ENCODE measurements at regions not wholly inside any gene's neighbourhood (a gene's known extent, or its start where the extent isn't known, plus 50 kb on each side); places are given as distances from the start of the nearest gene placed in this dataset.

GRCh38 chr2:167462379-167462778 is 574.1 kb downstream of the XIRP2 start:
- TF ChIP-seq CTCF (IDR thresholded peaks at IDR 0.05), result no peak
- TF ChIP-seq POLR2A (IDR thresholded peaks at IDR 0.05), result no peak
